ENCODE measurements at regions not wholly inside any gene's neighbourhood (a gene's known extent, or its start where the extent isn't known, plus 50 kb on each side); places are given as distances from the start of the nearest gene placed in this dataset.

DNA sequence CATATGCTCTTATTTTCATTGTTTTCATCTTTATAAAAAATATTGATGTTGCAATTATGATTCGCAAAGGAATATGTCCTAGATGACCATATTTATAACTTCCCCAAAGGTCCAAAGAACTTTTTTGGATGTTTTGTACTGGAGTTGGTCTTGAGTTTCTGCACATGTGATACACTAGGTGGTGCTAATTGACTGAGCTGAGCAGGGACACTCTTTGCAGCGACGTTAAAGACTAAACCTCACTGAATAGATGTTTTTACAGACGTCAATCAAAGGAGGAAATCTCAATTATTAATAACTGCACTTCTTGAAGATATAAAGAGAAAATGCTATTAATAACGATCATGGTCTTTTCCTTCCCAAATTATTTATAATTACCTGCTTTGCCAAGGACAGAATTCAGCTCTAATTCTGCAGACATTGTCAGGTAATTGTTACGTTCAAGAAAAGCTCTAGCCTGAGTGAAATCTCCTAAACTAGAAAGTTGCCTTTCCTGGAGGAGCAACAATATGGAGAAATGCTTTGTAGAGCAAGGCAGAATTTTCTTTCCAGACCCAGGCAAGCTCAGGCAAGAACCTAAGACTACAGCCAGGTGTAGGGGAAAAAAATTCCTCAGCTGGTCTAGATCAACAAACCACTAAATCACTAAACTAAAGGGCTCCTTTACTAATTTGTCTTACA, 119.3 kb upstream of the RBBP8 start:
- TF ChIP-seq SPI1 (IDR thresholded peaks at IDR 0.05; ENCODE audit: borderline replicate concordance, low read depth) = no peak
- TF ChIP-seq, protein P1, sequence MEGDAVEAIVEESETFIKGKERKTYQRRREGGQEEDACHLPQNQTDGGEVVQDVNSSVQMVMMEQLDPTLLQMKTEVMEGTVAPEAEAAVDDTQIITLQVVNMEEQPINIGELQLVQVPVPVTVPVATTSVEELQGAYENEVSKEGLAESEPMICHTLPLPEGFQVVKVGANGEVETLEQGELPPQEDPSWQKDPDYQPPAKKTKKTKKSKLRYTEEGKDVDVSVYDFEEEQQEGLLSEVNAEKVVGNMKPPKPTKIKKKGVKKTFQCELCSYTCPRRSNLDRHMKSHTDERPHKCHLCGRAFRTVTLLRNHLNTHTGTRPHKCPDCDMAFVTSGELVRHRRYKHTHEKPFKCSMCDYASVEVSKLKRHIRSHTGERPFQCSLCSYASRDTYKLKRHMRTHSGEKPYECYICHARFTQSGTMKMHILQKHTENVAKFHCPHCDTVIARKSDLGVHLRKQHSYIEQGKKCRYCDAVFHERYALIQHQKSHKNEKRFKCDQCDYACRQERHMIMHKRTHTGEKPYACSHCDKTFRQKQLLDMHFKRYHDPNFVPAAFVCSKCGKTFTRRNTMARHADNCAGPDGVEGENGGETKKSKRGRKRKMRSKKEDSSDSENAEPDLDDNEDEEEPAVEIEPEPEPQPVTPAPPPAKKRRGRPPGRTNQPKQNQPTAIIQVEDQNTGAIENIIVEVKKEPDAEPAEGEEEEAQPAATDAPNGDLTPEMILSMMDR (IDR thresholded peaks at IDR 0.05; ENCODE audit: insufficient read depth, low read length) = peak; percentile 48
- Histone ChIP-seq H3K27ac (replicated peaks) (no peak overlapping the region), H3K27me3 (ENCODE audit: insufficient read depth, poor library complexity, severe bottlenecking) (peaks cover 2% of the 10 kb centered on the region), H3K4me3 (replicated peaks; ENCODE audit: insufficient read depth, low read length) (no peak overlapping the region)
- DNase-seq (ENCODE audit: low read depth in 1 of 2, low spot score in 1 of 2) = peak; percentile 49 to 52

DNA sequence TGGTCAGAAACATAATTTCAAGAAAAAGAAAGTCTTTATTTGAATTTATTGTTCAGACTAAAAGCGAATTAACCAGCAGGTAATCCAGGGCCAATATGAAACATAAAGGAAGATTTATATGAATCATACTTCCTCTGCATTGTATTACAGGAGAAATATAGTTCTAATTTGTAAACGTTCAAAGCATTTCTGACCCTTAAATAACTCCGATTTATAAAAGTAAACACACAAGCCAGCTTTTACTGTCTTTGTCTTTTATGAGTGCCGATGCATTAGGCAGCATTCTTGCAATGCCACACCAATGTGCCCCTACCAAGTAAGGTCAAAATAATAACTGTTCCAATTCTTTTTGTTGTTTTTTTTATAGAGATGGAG, 118.8 kb upstream of the RBBP8 start:
- H3K4me3 ChIP-seq (replicated peaks; ENCODE audit: insufficient read depth, low read length) = no peak overlapping the region
- peaks cover 2% of the 10 kb centered on the region for H3K27me3 ChIP-seq (ENCODE audit: insufficient read depth, poor library complexity, severe bottlenecking)
- H3K27ac ChIP-seq (replicated peaks) = no peak overlapping the region
- TF ChIP-seq SPI1 (IDR thresholded peaks at IDR 0.05; ENCODE audit: borderline replicate concordance, low read depth) (no peak), POLR2AphosphoS5 (IDR thresholded peaks at IDR 0.05; ENCODE audit: low read depth) (no peak), GABPA (IDR thresholded peaks at IDR 0.05; ENCODE audit: low read depth) (no peak)
- TF ChIP-seq, protein P1 (IDR thresholded peaks at IDR 0.05; ENCODE audit: insufficient read depth, low read length) = no peak
- TF ChIP-seq, protein P2, sequence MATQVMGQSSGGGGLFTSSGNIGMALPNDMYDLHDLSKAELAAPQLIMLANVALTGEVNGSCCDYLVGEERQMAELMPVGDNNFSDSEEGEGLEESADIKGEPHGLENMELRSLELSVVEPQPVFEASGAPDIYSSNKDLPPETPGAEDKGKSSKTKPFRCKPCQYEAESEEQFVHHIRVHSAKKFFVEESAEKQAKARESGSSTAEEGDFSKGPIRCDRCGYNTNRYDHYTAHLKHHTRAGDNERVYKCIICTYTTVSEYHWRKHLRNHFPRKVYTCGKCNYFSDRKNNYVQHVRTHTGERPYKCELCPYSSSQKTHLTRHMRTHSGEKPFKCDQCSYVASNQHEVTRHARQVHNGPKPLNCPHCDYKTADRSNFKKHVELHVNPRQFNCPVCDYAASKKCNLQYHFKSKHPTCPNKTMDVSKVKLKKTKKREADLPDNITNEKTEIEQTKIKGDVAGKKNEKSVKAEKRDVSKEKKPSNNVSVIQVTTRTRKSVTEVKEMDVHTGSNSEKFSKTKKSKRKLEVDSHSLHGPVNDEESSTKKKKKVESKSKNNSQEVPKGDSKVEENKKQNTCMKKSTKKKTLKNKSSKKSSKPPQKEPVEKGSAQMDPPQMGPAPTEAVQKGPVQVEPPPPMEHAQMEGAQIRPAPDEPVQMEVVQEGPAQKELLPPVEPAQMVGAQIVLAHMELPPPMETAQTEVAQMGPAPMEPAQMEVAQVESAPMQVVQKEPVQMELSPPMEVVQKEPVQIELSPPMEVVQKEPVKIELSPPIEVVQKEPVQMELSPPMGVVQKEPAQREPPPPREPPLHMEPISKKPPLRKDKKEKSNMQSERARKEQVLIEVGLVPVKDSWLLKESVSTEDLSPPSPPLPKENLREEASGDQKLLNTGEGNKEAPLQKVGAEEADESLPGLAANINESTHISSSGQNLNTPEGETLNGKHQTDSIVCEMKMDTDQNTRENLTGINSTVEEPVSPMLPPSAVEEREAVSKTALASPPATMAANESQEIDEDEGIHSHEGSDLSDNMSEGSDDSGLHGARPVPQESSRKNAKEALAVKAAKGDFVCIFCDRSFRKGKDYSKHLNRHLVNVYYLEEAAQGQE (IDR thresholded peaks at IDR 0.05; ENCODE audit: insufficient replicate concordance, low read depth) = no peak
- DNase-seq (ENCODE audit: low read depth in 1 of 2, low spot score in 1 of 2) = no peak

DNA sequence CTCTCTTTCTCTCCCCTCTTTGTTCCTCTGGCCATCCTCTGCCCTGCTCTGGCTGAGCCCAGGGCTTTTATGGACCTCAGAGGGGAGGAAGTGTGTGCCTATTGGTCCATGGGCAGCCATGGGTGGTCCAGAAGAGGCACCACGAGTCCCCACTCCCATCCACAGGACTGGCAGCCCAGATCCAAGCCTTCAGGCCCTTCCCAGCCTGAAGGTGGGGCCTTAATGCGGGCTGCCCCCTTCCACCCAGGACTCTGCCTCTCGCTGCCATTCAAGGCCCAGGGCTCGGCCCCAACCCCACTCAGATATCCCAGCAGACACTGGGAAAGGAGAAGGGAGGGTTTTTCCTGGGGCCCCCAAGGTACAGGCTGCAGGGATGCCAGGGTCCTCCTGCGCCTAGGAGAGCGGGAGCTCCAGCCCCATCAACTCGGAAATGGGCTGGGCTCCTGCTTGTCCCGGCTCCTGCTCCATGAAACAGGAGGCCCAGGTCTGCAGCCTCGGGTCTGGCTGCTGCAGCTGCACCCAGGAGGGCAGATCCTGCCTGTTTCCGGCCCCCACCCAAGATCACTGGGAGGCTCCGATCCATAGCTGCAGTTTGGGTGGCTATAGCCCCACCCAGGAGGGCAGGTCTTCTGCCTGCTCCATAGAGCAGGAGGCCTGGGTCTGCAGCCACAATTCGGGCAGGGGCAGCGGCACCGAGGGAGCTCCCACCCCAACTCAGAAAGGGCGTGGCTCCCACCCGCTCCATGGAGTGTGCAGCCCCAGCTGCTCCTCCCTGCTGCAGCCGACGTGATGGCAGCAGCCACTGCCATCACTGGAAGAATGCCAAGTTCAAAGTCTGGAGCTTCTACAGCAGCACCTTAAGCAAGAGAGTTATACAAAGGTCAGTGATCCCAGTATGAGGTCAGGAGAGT, 116.6 kb upstream of the RBBP8 start:
- TF ChIP-seq GABPA (IDR thresholded peaks at IDR 0.05; ENCODE audit: low read depth) (no peak), SPI1 (IDR thresholded peaks at IDR 0.05; ENCODE audit: borderline replicate concordance, low read depth) (no peak), POLR2AphosphoS5 (IDR thresholded peaks at IDR 0.05; ENCODE audit: low read depth) (no peak)
- TF ChIP-seq, protein P2 (IDR thresholded peaks at IDR 0.05; ENCODE audit: insufficient replicate concordance, low read depth) = no peak
- TF ChIP-seq, protein P1 (IDR thresholded peaks at IDR 0.05; ENCODE audit: insufficient read depth, low read length) = no peak
- DNase-seq (ENCODE audit: low read depth in 1 of 2, low spot score in 1 of 2) = no peak
- H3K27ac ChIP-seq (replicated peaks) = no peak overlapping the region
- H3K4me3 ChIP-seq (replicated peaks; ENCODE audit: insufficient read depth, low read length) = no peak overlapping the region
- H3K27me3 ChIP-seq (ENCODE audit: insufficient read depth, poor library complexity, severe bottlenecking) = peaks cover 2% of the 10 kb centered on the region

Data from HL-60 (cell line).